Endodermal cell (in vitro differentiated cells): ENCODE measurements at regions not wholly inside any gene's neighbourhood (a gene's known extent, or its start where the extent isn't known, plus 50 kb on each side); places are given as distances from the start of the nearest gene placed in this dataset.

Source experiments
- DNase-seq: peaks from one replicate; pipeline ENCODE4 v3.0.0-alpha.2; 2017
- H3K27ac ChIP-seq: 2 replicates; pipeline ENCODE4 v1.5.1; 2013; ENCODE audit warnings: mild to moderate bottlenecking, low read depth, low read length, moderate library complexity
- H3K27me3 ChIP-seq: 2 replicates; pipeline ENCODE4 v1.6.1; 2013; ENCODE audit warnings: mild to moderate bottlenecking, low read length, moderate library complexity; ENCODE audit not compliant: insufficient read depth, control insufficient read depth, poor library complexity, severe bottlenecking
- H3K36me3 ChIP-seq: 2 replicates; pipeline ENCODE4 v1.7.0; 2013; ENCODE audit warnings: mild to moderate bottlenecking, low read length, moderate library complexity; ENCODE audit not compliant: control insufficient read depth, insufficient read depth
- H3K4me1 ChIP-seq: one replicate; pipeline ENCODE4 v1.7.0; 2013; ENCODE audit warnings: low read length; ENCODE audit not compliant: control insufficient read depth, insufficient read depth
- H3K4me3 ChIP-seq: 2 replicates; pipeline ENCODE4 v1.5.1; 2013; ENCODE audit warnings: mild to moderate bottlenecking, low read length, moderate library complexity
- H3K9ac ChIP-seq: 2 replicates; pipeline ENCODE4 v1.6.1; 2013; ENCODE audit warnings: mild to moderate bottlenecking, low read length, moderate library complexity; ENCODE audit not compliant: poor library complexity, severe bottlenecking; ENCODE audit errors: extremely low read depth
- H3K9me3 ChIP-seq: 2 replicates; pipeline ENCODE4 v1.6.1; 2013; ENCODE audit warnings: mild to moderate bottlenecking, low read length, moderate library complexity; ENCODE audit not compliant: control insufficient read depth
- H3K27ac Mint-ChIP-seq: 2 replicates; pipeline ENCODE4 v1.8.0; 2020; ENCODE audit warnings: mixed read lengths
- H3K27me3 Mint-ChIP-seq: 2 replicates; pipeline ENCODE4 v1.8.0; 2021; ENCODE audit warnings: mild to moderate bottlenecking, mixed read lengths; ENCODE audit not compliant: insufficient read depth
- H3K36me3 Mint-ChIP-seq: 2 replicates; pipeline ENCODE4 v1.8.0; 2020; ENCODE audit warnings: low read depth, mixed read lengths
- H3K4me1 Mint-ChIP-seq: 2 replicates; pipeline ENCODE4 v1.8.0; 2020; ENCODE audit warnings: mixed read lengths
- H3K4me3 Mint-ChIP-seq: 2 replicates; pipeline ENCODE4 v1.8.0; 2020; ENCODE audit warnings: mild to moderate bottlenecking, moderate library complexity, mixed read lengths
- H3K9me3 Mint-ChIP-seq: 2 replicates; pipeline ENCODE4 v1.8.0; 2020; ENCODE audit warnings: mild to moderate bottlenecking, mixed read lengths
- CTCF ChIP-seq: fragments of 200-600 bp; sonication (generic); conservative IDR thresholded peaks from 2 replicates; pipeline ENCODE4 v1.5.0; 2021; ENCODE audit warnings: antibody characterized with exemption, mild to moderate bottlenecking
- WGBS, 2 experiments: methylation state at CpG; one replicate each; pipeline versions ENCODE4 v1.1.5 to v1.1.7; 2013; ENCODE audit warnings: missing lambda C conversion rate in 2 of 2, mixed read lengths in 1 of 2; ENCODE audit not compliant: insufficient coverage in 1 of 2, insufficient read length in 1 of 2; 5-methylcytosine and 5-hydroxymethylcytosine counted together

- no peak for DNase-seq
- no peak for TF ChIP-seq CTCF
- Histone ChIP-seq H3K4me3 (no peak overlapping the region), H3K9ac (no peak overlapping the region), H3K27me3 (no peaks in the 10 kb centered on the region), H3K9me3 (no peaks in the 10 kb centered on the region), H3K36me3 (no peaks in the 10 kb centered on the region), H3K27ac (no peak overlapping the region), H3K4me1 (no peaks in the 10 kb centered on the region)
- Mint-ChIP-seq H3K4me1 (peaks cover 6% of the 10 kb centered on the region), H3K27me3 (no peaks in the 10 kb centered on the region), H3K36me3 (no peaks in the 10 kb centered on the region), H3K4me3 (no peak overlapping the region), H3K9me3 (peaks cover 8% of the 10 kb centered on the region), H3K27ac (no peak overlapping the region)
- 95 to 100% methylated on average over 2 to 4 of the region's 4 CpGs for WGBS, 2 experiments
These were observed 509.2 kb upstream of the MDFIC2 start for GRCh38 chr3:70821602-70822001.

GRCh38 chr3:70820397-70820796 lies 508.0 kb upstream of the MDFIC2 start:
- H3K27me3 Mint-ChIP-seq, result no peaks in the 10 kb centered on the region
- H3K4me1 Mint-ChIP-seq, result peaks cover 6% of the 10 kb centered on the region
- H3K27ac Mint-ChIP-seq, result no peak overlapping the region
- no peak overlapping the region for H3K9ac ChIP-seq
- 80% methylated on average over 1 of the region's 1 CpG; no CpG with 5 or more reads in 1 of the 2 experiments for WGBS, 2 experiments
- H3K27ac ChIP-seq, result no peak overlapping the region
- no peaks in the 10 kb centered on the region for H3K4me1 ChIP-seq
- H3K4me3 Mint-ChIP-seq, result no peak overlapping the region
- no peak for TF ChIP-seq CTCF
- H3K36me3 ChIP-seq, result no peaks in the 10 kb centered on the region
- H3K4me3 ChIP-seq, result no peak overlapping the region
- no peaks in the 10 kb centered on the region for H3K9me3 ChIP-seq
- H3K36me3 Mint-ChIP-seq, result no peaks in the 10 kb centered on the region
- DNase-seq, result no peak
- peaks cover 10% of the 10 kb centered on the region for H3K9me3 Mint-ChIP-seq
- no peaks in the 10 kb centered on the region for H3K27me3 ChIP-seq

- TF ChIP-seq CTCF, result no peak
These were observed 505.7 kb upstream of the MDFIC2 start for GRCh38 chr3:70818145-70818544.

More at GRCh38 chr3:70818145-70818544, 505.7 kb upstream of the MDFIC2 start:
- H3K9me3 ChIP-seq, result no peaks in the 10 kb centered on the region
- no peaks in the 10 kb centered on the region for H3K27me3 ChIP-seq
- DNase-seq, result no peak
- H3K27ac ChIP-seq, result no peak overlapping the region
- 80 to 87% methylated on average over 2 of the region's 2 CpGs for WGBS, 2 experiments
- H3K36me3 ChIP-seq, result no peaks in the 10 kb centered on the region
- H3K9me3 Mint-ChIP-seq, result peaks cover 10% of the 10 kb centered on the region
- H3K4me1 ChIP-seq, result no peaks in the 10 kb centered on the region
- H3K36me3 Mint-ChIP-seq, result no peaks in the 10 kb centered on the region
- H3K4me3 Mint-ChIP-seq, result no peak overlapping the region
- H3K4me1 Mint-ChIP-seq, result peaks cover 6% of the 10 kb centered on the region
- no peak overlapping the region for H3K4me3 ChIP-seq
- no peaks in the 10 kb centered on the region for H3K27me3 Mint-ChIP-seq
- H3K9ac ChIP-seq, result no peak overlapping the region
- no peak overlapping the region for H3K27ac Mint-ChIP-seq
